ENCODE measurements at regions not wholly inside any gene's neighbourhood (a gene's known extent, or its start where the extent isn't known, plus 50 kb on each side); places are given as distances from the start of the nearest gene placed in this dataset.

DNA sequence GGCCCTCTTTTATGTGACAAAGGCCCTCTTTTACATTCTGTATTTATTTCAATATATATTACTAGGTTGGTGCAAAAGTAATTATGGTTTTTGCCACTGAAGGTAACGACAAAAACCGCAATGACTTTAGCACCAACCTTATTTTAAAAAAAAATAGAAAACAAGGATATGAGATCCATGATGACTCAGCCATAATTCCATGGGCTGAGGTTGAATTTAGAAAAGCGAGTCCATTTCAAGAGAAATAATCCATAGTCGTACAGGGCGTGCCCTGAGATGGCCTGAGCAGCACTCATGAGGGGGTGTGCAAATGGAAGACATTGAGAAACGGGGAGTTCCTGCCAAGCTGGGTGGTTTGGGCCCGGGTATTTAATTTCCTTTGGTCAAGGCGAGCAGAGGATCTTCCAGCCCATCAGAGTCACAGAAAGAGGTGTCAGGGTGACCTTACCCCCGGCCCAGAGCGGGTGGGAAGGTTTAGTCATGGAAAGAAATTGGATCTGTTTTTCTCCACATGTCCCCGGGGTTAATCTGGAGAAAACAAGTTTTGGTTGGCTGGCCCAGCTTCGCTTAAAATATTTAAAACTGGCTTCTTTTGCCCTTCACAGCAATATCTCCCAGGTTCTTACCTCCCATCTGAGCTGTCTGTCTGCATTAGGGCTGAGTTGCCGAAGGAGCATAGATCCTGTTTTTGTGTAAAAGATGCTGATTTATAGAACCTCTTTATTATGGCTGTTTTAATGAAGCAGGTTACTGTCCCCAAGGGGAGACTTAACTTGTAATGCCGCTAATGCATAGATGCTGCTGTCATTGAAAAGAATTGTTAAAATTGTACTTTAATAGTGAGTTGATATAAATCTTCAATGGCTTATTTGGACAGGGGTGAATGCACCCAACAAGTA, 255.6 kb downstream of the PREX1 start:
- Mint-ChIP-seq H3K9me3 (no peaks in the 10 kb centered on the region), H3K4me3 (no peak overlapping the region), H3K4me1 (no peaks in the 10 kb centered on the region), H3K27ac (no peak overlapping the region), H3K27me3 (no peaks in the 10 kb centered on the region)
- ATAC-seq (no peak), DNase-seq (no peak)

DNA sequence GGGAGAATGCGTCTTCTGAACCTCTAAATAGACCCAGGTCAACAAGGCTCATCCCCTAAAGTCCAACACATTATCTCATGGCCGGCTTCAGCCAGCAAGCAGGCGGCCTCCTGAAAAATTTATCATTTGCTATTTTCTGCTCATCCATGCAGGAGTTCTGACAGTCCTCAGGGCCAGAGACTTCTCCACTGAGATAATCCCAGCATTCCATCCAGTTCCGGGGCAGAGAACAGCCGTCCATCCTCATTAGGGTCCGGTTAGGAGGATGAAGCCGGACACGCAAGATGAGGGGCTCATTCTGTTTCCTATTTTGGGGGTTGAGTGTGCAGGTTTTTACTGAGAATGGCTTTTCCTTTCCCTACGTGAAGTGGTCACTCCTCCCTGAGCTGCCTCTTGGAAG, 258.1 kb downstream of the PREX1 start:
- Mint-ChIP-seq H3K4me3 (no peak overlapping the region), H3K27me3 (peaks cover 8% of the 10 kb centered on the region), H3K9me3 (no peaks in the 10 kb centered on the region), H3K27ac (peak overlapping the region in 1 of 2 donors; percentile 13), H3K4me1 (no peaks in the 10 kb centered on the region)
- ATAC-seq (no peak), DNase-seq (no peak)

DNA sequence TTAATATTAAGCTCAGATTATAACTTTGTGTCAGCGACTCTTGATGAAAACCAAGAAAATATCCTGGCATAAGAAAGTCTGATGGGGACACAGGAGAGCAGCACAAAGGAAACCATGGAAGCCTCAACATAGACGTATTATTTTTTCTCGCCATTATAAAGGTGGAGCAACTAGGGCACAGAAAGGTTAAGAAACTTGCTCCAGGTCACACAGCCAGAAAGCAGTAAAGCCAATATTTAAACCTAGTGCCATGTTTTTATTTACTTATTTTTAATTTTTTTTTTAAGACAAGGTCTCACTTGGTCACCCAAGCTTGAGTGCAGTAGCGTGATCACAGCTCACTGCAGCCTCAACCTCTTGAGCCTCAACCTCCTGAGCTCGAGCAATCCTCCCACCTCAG, 259.3 kb downstream of the PREX1 start:
- no peak for DNase-seq
- H3K27me3 Mint-ChIP-seq, result peaks cover 8% of the 10 kb centered on the region
- no peaks in the 10 kb centered on the region for H3K4me1 Mint-ChIP-seq
- H3K9me3 Mint-ChIP-seq, result peaks cover 0 to 3% of the 10 kb centered on the region in 2 donors
- no peak overlapping the region for H3K27ac Mint-ChIP-seq
- ATAC-seq, result no peak
- H3K4me3 Mint-ChIP-seq, result no peak overlapping the region

DNA sequence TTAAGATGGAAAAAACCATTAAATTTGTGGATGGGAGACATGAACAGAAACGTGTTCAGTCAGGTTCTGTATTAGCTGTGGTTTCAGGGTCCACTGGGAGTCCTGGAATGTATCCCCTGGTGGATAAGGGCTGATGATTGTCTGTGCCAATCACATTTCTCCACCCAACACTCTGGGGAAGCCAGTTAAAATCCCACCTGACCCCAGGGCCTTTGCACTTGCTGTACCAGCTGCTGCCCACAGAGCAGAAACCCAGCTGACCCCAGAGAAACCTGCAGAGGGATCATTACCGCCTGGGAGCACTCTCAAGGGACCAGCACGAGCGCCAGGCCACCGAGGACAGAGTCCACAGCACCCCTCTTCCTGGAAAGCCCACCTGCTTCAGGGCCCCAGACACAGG, 260.7 kb downstream of the PREX1 start:
- ATAC-seq, result no peak
- H3K9me3 Mint-ChIP-seq, result peaks cover 0 to 4% of the 10 kb centered on the region in 2 donors
- H3K27ac Mint-ChIP-seq, result no peak overlapping the region
- H3K27me3 Mint-ChIP-seq, result peaks cover 8% of the 10 kb centered on the region
- H3K4me1 Mint-ChIP-seq, result no peaks in the 10 kb centered on the region
- no peak overlapping the region for H3K4me3 Mint-ChIP-seq
- no peak for DNase-seq

DNA sequence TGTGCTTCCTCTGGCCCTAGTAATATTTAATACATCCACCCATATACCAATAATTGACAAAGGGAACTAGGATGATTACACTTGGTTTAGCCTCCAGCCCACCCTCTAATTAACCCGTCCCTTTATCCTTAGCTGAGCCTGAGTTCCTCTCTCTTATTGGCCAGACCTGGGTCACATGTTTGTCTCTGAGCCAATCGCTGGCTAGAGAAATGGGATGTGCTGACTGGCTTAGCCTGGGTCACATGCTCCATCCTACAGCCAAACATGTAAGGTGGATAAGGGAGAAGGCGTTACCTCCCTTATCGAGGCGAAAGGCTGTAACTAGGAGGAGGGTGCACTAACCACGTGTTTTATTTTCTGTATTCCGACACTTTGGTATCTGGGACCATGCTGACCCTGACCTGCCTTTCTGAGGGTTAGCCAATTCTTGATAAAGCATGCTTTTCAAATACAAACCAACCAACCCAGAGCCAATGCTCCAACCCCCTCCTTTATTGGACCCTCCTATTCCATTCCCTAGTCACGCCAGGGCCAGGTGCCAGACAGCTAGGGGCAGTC, 262.7 kb downstream of the PREX1 start:
- Mint-ChIP-seq H3K27ac (no peak overlapping the region), H3K27me3 (peaks cover 8% of the 10 kb centered on the region), H3K9me3 (peaks cover 0 to 4% of the 10 kb centered on the region in 2 donors), H3K4me1 (no peaks in the 10 kb centered on the region), H3K4me3 (no peak overlapping the region)
- no peak for DNase-seq
- no peak for ATAC-seq

DNA sequence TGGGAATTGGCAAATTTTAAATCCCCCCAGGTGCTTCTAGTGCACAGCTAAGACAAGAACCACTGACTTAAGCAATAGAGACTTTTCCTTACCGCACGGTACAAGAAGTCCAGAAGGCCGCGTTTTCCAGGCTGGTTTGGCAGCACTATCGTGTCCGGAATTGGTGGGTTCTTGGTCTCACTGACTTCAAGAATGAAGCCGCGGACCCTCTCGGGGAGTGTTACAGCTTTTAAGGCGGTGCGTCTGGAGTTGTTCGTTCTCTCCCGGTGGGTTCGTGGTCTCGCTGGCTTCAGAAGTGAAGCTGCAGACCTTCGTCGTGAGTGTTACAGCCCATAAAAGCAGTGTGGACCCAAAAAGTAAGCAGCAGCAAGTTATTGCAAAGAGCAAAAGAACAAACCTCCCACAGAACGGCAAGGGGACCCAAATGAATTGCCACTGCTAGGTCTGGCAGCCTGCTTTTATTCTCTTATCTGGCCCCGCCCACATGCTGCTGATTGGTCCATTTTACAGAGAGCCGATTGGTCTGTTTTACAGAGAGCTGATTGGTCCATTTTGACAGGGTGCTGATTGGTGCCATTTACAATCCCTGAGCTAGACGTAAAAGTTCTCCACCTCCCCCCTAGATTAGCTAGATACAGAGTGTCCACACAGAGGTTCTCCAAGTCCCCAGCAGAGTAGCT, 264.5 kb downstream of the PREX1 start:
- H3K27me3 Mint-ChIP-seq, result peaks cover 8% of the 10 kb centered on the region
- H3K9me3 Mint-ChIP-seq, result peaks cover 0 to 4% of the 10 kb centered on the region in 2 donors
- H3K27ac Mint-ChIP-seq, result no peak overlapping the region
- H3K4me3 Mint-ChIP-seq, result no peak overlapping the region
- H3K4me1 Mint-ChIP-seq, result no peaks in the 10 kb centered on the region
- no peak for ATAC-seq
- DNase-seq, result no peak

DNA sequence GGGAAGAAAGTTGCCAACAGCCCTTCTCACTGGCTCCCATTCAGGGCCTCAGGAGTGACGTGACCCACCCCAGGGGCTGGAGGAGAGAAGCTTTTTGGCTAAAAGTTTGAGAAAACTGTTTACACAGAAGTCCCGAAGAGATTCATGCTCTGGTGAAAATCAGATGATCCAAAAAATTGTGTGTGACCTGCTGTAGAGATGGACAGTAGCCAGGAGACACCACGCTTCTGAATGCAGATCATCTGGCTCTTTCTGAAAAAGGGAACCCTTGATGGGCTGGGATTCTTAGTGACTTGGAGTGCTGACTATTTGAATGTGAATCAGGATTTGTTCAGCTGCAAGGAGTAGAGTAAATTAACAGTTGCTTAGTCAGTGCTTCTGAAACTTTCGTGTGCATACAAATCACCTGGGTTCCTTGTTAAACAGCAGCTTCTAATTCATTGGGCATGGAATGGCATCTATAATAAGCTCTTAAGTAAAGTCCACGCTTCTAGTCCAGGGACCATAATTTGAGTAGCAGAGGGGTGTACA, 265.1 kb downstream of the PREX1 start:
- H3K27ac Mint-ChIP-seq, result no peak overlapping the region
- ATAC-seq (no peak), DNase-seq (no peak)
- H3K9me3 Mint-ChIP-seq, result peaks cover 0 to 4% of the 10 kb centered on the region in 2 donors
- peaks cover 8% of the 10 kb centered on the region for H3K27me3 Mint-ChIP-seq
- H3K4me1 Mint-ChIP-seq, result no peaks in the 10 kb centered on the region
- no peak overlapping the region for H3K4me3 Mint-ChIP-seq

DNA sequence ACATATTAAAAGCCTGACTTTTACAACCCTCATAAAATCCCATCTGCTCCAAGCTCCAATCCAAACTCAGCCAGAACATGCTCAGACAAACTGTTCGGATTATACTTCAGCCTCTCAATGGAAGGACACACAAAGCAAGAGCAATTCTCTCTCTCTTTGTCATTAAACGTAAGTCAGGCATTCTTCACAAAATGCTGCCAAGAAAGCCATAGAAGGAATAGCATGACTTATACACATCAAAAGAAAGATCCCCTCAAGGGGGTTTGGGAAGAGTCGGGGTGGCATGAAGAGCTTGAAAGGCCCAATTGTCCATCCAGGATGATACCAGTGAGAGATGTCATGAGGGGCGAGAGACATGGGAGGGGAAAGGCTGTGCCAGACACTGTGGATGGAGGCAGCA, 268.9 kb downstream of the PREX1 start:
- H3K27me3 Mint-ChIP-seq, result peaks cover 7% of the 10 kb centered on the region
- ATAC-seq (no peak), DNase-seq (no peak)
- no peaks in the 10 kb centered on the region for H3K4me1 Mint-ChIP-seq
- no peak overlapping the region for H3K27ac Mint-ChIP-seq
- H3K4me3 Mint-ChIP-seq, result no peak overlapping the region
- H3K9me3 Mint-ChIP-seq, result peaks cover 0 to 4% of the 10 kb centered on the region in 2 donors

DNA sequence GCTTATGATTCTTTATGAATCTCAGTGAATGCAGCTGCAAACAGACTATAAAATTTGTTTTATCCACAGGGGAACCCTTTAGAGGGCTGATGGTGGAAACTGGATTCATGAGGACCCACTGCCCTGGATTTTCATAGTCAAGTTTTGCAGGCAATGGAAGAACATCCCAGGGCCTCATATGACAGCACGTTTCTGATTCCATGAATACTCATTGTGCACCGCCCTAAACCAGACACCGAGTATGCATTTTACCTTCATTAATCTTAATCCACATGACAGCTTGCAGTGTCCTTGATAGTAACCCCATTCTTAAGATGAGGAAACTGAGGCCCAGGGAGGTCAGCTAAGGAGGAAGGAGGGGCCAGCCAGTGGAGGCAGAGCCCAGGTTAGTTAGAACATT, 270.4 kb downstream of the PREX1 start:
- DNase-seq (no peak), ATAC-seq (no peak)
- Mint-ChIP-seq H3K4me1 (no peaks in the 10 kb centered on the region), H3K4me3 (no peak overlapping the region), H3K27me3 (peaks cover 8% of the 10 kb centered on the region), H3K9me3 (no peaks in the 10 kb centered on the region), H3K27ac (no peak overlapping the region)

DNA sequence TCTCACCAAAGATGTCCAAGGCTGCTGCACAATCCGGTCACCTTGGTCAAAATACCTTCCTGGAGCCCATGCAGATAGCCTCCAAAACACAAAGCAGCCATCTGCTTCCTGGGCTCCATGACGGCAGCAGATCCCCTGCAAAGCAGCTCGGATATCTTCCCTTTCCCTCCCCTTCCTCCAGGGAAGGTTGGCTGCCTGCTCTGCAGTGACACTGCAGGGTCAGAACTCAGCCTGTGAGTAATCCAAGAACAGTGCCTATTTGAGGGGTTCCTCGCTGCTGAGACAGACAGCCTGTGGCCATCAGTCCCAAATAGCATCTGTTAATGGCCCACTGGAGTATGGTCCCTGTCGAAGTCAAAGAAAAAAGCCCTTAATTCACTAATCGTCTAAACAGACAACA, 270.8 kb downstream of the PREX1 start:
- no peaks in the 10 kb centered on the region for H3K9me3 Mint-ChIP-seq
- H3K4me1 Mint-ChIP-seq, result no peaks in the 10 kb centered on the region
- DNase-seq (no peak), ATAC-seq (no peak)
- H3K4me3 Mint-ChIP-seq, result no peak overlapping the region
- peaks cover 8% of the 10 kb centered on the region for H3K27me3 Mint-ChIP-seq
- no peak overlapping the region for H3K27ac Mint-ChIP-seq

DNA sequence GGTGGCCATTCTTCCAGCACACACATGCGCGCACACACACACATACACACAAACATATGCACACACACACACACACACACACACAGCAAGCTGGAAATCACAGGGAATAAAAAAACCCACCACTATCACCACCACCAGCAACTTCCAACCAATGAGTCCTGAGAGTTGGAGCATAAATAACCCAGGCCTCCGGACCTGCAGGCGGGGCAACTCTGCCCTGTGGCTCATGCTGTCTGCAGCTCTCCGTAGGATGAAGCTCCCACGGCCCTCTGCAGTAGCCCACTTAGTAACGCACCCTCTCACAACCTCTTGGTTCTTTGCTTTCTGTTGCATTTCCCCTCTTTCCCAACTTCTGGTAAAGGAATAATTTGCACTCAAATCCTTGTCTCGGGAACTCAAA, 275.2 kb downstream of the PREX1 start:
- H3K27ac Mint-ChIP-seq, result no peak overlapping the region
- H3K27me3 Mint-ChIP-seq, result peaks cover 8% of the 10 kb centered on the region
- no peak for ATAC-seq
- H3K4me1 Mint-ChIP-seq, result no peaks in the 10 kb centered on the region
- DNase-seq, result no peak
- H3K4me3 Mint-ChIP-seq, result no peak overlapping the region
- no peaks in the 10 kb centered on the region for H3K9me3 Mint-ChIP-seq

DNA sequence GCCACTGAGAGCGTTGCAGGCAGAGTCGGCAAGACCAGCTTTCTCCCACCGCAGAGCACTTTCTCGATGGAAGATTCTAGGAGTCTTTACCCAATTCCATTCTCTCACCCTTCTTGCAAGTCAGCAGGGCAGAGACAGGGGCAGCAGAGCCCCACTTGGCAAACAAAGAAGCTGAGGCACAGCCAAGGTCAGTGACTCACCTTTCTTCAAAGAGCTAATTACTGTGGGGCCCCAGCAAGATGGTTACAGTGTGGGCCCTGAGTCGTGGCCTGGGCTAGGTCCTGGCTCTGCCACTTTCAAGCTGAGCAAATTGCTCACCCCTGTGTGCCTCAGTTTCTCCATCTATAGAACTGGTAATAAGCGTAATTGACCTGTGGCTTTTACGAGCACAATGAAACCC, 277.0 kb downstream of the PREX1 start:
- Mint-ChIP-seq H3K9me3 (no peaks in the 10 kb centered on the region), H3K27me3 (peaks cover 8% of the 10 kb centered on the region), H3K27ac (no peak overlapping the region), H3K4me1 (no peaks in the 10 kb centered on the region), H3K4me3 (no peak overlapping the region)
- DNase-seq, result no peak
- no peak for ATAC-seq

DNA sequence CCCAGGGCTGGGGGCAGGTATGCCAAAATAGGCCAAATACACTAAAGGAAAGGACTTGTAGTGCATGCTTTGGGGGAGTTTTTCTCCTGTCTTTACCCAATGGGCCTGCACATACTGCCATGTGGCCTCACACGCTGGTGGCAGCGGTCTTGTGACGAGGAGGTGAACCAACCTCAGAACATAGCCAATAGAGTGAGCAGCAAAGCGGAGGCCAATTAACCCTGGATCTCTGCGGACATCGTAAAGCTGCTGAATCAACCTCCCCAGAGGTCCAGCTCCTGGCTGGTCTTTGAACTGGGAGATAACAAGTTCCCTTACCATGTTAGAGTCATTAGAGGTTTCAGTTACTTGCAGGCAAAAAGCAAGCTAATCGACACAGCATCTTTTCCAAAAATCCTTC, 280.1 kb downstream of the PREX1 start:
- DNase-seq (no peak), ATAC-seq (no peak)
- Mint-ChIP-seq H3K4me3 (no peak overlapping the region), H3K4me1 (no peaks in the 10 kb centered on the region), H3K9me3 (peaks cover 0 to 7% of the 10 kb centered on the region in 2 donors), H3K27me3 (peaks cover 31% of the 10 kb centered on the region), H3K27ac (no peak overlapping the region)

DNA sequence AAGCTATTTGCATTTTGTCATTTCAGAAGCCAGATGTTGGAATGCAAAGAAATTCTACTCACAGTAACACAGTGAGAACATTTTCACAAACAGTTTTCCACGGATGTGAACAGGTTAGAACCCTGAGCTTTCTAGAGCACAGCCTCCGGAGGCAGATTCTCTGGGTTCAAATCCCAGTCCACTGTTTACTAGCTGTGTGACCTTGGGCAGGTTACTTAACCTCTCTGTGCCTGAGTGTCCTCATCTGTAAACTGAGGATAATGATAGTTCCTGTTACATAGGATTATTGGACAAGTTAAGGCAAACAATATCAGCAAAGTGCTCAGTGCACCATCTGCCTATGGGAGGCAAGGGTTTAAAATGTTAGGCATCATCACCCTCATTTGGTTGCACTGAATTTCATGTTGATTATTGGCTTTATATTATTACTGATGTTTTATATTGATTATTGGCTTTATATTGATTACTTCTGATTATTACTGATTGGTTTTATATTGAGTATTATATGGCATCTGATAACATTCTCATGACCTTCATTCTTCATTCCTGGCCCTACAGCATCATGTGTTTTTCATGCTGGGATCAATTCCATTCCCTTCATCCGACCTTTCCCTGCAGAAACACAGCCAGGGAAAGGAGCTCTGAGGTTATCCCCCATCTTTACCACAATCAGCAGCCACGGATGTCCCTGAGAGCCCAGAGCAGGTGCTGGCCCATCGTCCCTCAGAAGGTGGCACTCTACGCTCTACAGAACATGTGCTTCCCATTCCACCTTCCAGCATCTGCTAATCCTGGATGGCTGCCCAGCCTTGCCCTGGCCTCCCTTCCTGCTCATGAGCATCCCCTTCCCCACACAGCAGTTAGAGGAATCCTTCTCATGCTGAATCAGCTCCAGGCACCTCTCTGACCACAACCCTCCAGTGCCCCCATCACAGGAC, 283.1 kb downstream of the PREX1 start:
- Mint-ChIP-seq H3K27me3 (peaks cover 45% of the 10 kb centered on the region), H3K4me1 (no peaks in the 10 kb centered on the region), H3K4me3 (no peak overlapping the region), H3K9me3 (peaks cover 0 to 12% of the 10 kb centered on the region in 2 donors), H3K27ac (no peak overlapping the region)
- DNase-seq (no peak), ATAC-seq (no peak)

DNA sequence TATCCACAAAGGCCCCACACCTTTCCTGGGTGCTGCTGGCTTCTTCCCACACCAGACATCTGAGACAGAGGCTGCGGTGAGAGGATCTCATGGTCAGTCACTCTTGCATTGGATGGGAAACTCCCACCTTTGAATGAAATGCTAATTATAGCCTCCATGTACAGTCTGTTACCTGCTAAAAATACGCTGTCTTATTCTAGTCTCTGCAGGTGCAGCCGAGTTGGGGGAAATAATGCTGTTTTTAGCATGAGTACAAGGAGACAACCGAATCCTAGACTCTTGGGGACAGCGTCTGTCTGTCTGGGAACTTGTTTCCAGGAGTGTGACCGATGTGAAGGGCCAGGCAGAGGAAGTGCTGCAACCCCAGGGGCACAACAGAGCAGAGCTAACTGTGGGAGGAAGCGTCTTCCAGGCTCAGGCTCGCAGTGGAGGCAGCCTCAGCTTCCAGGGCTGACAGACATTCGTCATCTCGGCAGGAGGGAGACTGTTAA, 286.2 kb downstream of the PREX1 start:
- Mint-ChIP-seq H3K27me3 (peaks cover 45% of the 10 kb centered on the region), H3K27ac (no peak overlapping the region)
- no peak for ATAC-seq

More for the DNA sequence above, 286.2 kb downstream of the PREX1 start:
- no peak overlapping the region for H3K4me3 Mint-ChIP-seq
- no peaks in the 10 kb centered on the region for H3K4me1 Mint-ChIP-seq
- DNase-seq, result no peak
- peaks cover 0 to 12% of the 10 kb centered on the region in 2 donors for H3K9me3 Mint-ChIP-seq
